HEK293 (cell line): ENCODE measurements at regions not wholly inside any gene's neighbourhood (a gene's known extent, or its start where the extent isn't known, plus 50 kb on each side); places are given as distances from the start of the nearest gene placed in this dataset.

Experiments used
- CTCF ChIA-PET: fragments of 350-600 bp; formaldehyde crosslinking; extraction: SDS; loops from one replicate; lab custom pipeline; 2021; ENCODE audit warnings: antibody characterized with exemption; lab: Yijun Ruan, JAX
- POLR2A ChIA-PET: fragments of 300-600 bp; formaldehyde crosslinking; extraction: SDS; loops from one replicate; lab custom pipeline; 2020; ENCODE audit warnings: antibody characterized with exemption, inconsistent platforms; lab: Yijun Ruan, JAX
- H3K27ac ChIP-seq: fragments of 200-500 bp; sonication (Bioruptor generic); 2 replicates; pipeline ENCODE4 v1.5.1; 2014; ENCODE audit warnings: low read depth, low read length, control low read depth, inconsistent platforms; ENCODE audit errors: extremely low read depth
- H3K36me3 ChIP-seq, 2 experiments: fragments of 200-500 bp in 1 of 2; sonication (Bioruptor generic) in 1 of 2; 1 replicate in 1 of 2; 2 replicates in 1 of 2; pipeline ENCODE4 v1.5.1; 2014 to 2017; ENCODE audit warnings: inconsistent platforms in 2 of 2, low read length in 2 of 2; ENCODE audit not compliant: control insufficient read depth in 2 of 2, insufficient read depth in 1 of 2
- H3K4me1 ChIP-seq: fragments of 200-500 bp; sonication (Bioruptor generic); 2 replicates; pipeline ENCODE4 v1.5.1; 2014; ENCODE audit warnings: mild to moderate bottlenecking, low read length, inconsistent platforms; ENCODE audit not compliant: control insufficient read depth, insufficient read depth
- H3K4me3 ChIP-seq: 2 replicates; pipeline ENCODE4 v1.5.1; 2011; ENCODE audit warnings: low read depth, mild to moderate bottlenecking, control low read depth, low read length, moderate library complexity
- H3K9me3 ChIP-seq: fragments of 200-500 bp; sonication (Bioruptor generic); 2 replicates; pipeline ENCODE4 v1.5.1; 2014; ENCODE audit warnings: low read depth, low read length, inconsistent platforms; ENCODE audit not compliant: control insufficient read depth, insufficient read depth
- BCL11B ChIP-seq: fragments of 450-650 bp; formaldehyde crosslinking; IDR thresholded peaks from 2 replicates; pipeline ENCODE4 v1.5.1; 2016; ENCODE audit warnings: low read depth, missing biosample characterization, missing genetic modification characterization
- GLIS1 ChIP-seq: fragments of 450-650 bp; formaldehyde crosslinking; IDR thresholded peaks from 2 replicates; pipeline ENCODE4 v1.5.1; 2016; ENCODE audit warnings: missing biosample characterization, missing genetic modification characterization
- MYNN ChIP-seq: fragments of 450-650 bp; formaldehyde crosslinking; IDR thresholded peaks from 2 replicates; pipeline ENCODE4 v1.5.1; 2016; ENCODE audit warnings: missing biosample characterization, missing genetic modification characterization, borderline replicate concordance
- OSR2 ChIP-seq: fragments of 450-650 bp; formaldehyde crosslinking; IDR thresholded peaks from 2 replicates; pipeline ENCODE4 v1.5.1; 2016; ENCODE audit warnings: missing biosample characterization, missing genetic modification characterization
- PRDM10 ChIP-seq: fragments of 450-650 bp; formaldehyde crosslinking; IDR thresholded peaks from 2 replicates; pipeline ENCODE4 v1.5.1; 2016; ENCODE audit warnings: missing biosample characterization, missing genetic modification characterization
- WT1 ChIP-seq: fragments of 450-650 bp; formaldehyde crosslinking; IDR thresholded peaks from 2 replicates; pipeline ENCODE4 v1.5.1; 2016; ENCODE audit warnings: missing biosample characterization, missing genetic modification characterization
- ZBTB17 ChIP-seq: fragments of 450-650 bp; formaldehyde crosslinking; IDR thresholded peaks from 2 replicates; pipeline ENCODE4 v1.5.1; 2016; ENCODE audit warnings: missing biosample characterization, missing genetic modification characterization
- ZNF112 ChIP-seq: fragments of 450-650 bp; formaldehyde crosslinking; IDR thresholded peaks from 2 replicates; pipeline ENCODE4 v1.5.0; 2017; ENCODE audit warnings: missing biosample characterization, missing genetic modification characterization
- ZNF202 ChIP-seq: fragments of 450-650 bp; formaldehyde crosslinking; IDR thresholded peaks from 2 replicates; pipeline ENCODE4 v1.5.1; 2016; ENCODE audit warnings: missing biosample characterization, missing genetic modification characterization, borderline replicate concordance
- ZNF280D ChIP-seq: fragments of 450-650 bp; formaldehyde crosslinking; IDR thresholded peaks from 2 replicates; pipeline ENCODE4 v1.5.1; 2016; ENCODE audit warnings: missing biosample characterization, missing genetic modification characterization
- ZNF335 ChIP-seq: fragments of 450-650 bp; formaldehyde crosslinking; conservative IDR thresholded peaks from 2 replicates; pipeline ENCODE4 v1.5.1; 2016; ENCODE audit warnings: missing biosample characterization, missing genetic modification characterization
- ZNF48 ChIP-seq: fragments of 450-650 bp; formaldehyde crosslinking; IDR thresholded peaks from 2 replicates; pipeline ENCODE4 v1.5.1; 2016; ENCODE audit warnings: missing biosample characterization, missing genetic modification characterization
- ZNF488 ChIP-seq: fragments of 450-650 bp; formaldehyde crosslinking; IDR thresholded peaks from 2 replicates; pipeline ENCODE4 v1.5.1; 2016; ENCODE audit warnings: missing biosample characterization, missing genetic modification characterization
- ZNF510 ChIP-seq: fragments of 450-650 bp; formaldehyde crosslinking; IDR thresholded peaks from 2 replicates; pipeline ENCODE4 v1.5.1; 2018; ENCODE audit warnings: mild to moderate bottlenecking, missing genetic modification characterization, missing biosample characterization; ENCODE audit not compliant: insufficient replicate concordance
- ZNF529 ChIP-seq: fragments of 450-650 bp; formaldehyde crosslinking; IDR thresholded peaks from 2 replicates; pipeline ENCODE4 v1.5.1; 2017; ENCODE audit warnings: missing genetic modification characterization, missing biosample characterization; ENCODE audit not compliant: insufficient replicate concordance
- ZNF561 ChIP-seq: fragments of 450-650 bp; IDR thresholded peaks from 2 replicates; pipeline ENCODE4 v1.5.1; 2018; ENCODE audit warnings: missing biosample characterization, missing genetic modification characterization, borderline replicate concordance
- ZNF571 ChIP-seq: fragments of 450-650 bp; formaldehyde crosslinking; IDR thresholded peaks from 2 replicates; pipeline ENCODE4 v1.5.0; 2017; ENCODE audit warnings: missing biosample characterization, missing genetic modification characterization
- ZNF624 ChIP-seq: fragments of 450-650 bp; formaldehyde crosslinking; IDR thresholded peaks from 2 replicates; pipeline ENCODE4 v1.5.1; 2017; ENCODE audit warnings: missing biosample characterization, missing genetic modification characterization
- ZNF692 ChIP-seq: fragments of 450-650 bp; formaldehyde crosslinking; IDR thresholded peaks from 2 replicates; pipeline ENCODE4 v1.5.1; 2016; ENCODE audit warnings: missing biosample characterization, missing genetic modification characterization
- ZNF707 ChIP-seq: fragments of 450-650 bp; formaldehyde crosslinking; IDR thresholded peaks from 2 replicates; pipeline ENCODE4 v1.5.1; 2016; ENCODE audit warnings: missing biosample characterization, missing genetic modification characterization
- ZSCAN5A ChIP-seq: fragments of 450-650 bp; formaldehyde crosslinking; IDR thresholded peaks from 2 replicates; pipeline ENCODE4 v1.5.1; 2016; ENCODE audit warnings: missing biosample characterization, missing genetic modification characterization

GRCh38 chr4:17358241-17358640, 153.6 kb downstream of the QDPR start:
- no peak for TF ChIP-seq ZNF48 (tag by site-specific recombination)
- no peak for TF ChIP-seq ZNF692 (tag by site-specific recombination)
- no peak for TF ChIP-seq ZNF202 (tag by site-specific recombination)
- TF ChIP-seq WT1 (tag by site-specific recombination) = no peak
- no peak for TF ChIP-seq ZNF488 (tag by site-specific recombination)
- no peak for TF ChIP-seq ZNF335 (tag by site-specific recombination)
- TF ChIP-seq ZSCAN5A = no peak
- no peak for TF ChIP-seq ZNF280D (tag by site-specific recombination)
- no peak for TF ChIP-seq ZNF561 (tag by site-specific recombination)
- TF ChIP-seq ZNF624 (tag by site-specific recombination) = no peak
- TF ChIP-seq BCL11B = no peak
- TF ChIP-seq, all 188 proteins: peak for 0
- no peaks in the 10 kb centered on the region for H3K4me1 ChIP-seq
- no peak overlapping the region for H3K4me3 ChIP-seq
- ChIA-PET CTCF (no interaction called here), POLR2A (no interaction called here)
- no peak overlapping the region for H3K27ac ChIP-seq
- H3K36me3 ChIP-seq = no peaks in the 10 kb centered on the region
- H3K9me3 ChIP-seq = no peaks in the 10 kb centered on the region

GRCh38 chr4:17356926-17357325, 155.0 kb downstream of the QDPR start:
- CTCF ChIA-PET = interaction anchor here (1.1 kb wide), 1 partner anchor 9 kb away, joined by 8 read pairs; no protein-coding TSS in a partner anchor
- no peaks in the 10 kb centered on the region for H3K4me1 ChIP-seq
- TF ChIP-seq ZNF571 (tag by site-specific recombination) (no peak), MYNN (no peak), ZNF510 (tag by site-specific recombination) (no peak), PRDM10 (tag by site-specific recombination) (no peak), ZBTB17 (tag by site-specific recombination) (no peak), GLIS1 (no peak), OSR2 (tag by site-specific recombination) (no peak), ZNF112 (tag by site-specific recombination) (no peak), ZNF707 (tag by site-specific recombination) (no peak), ZNF529 (tag by site-specific recombination) (no peak)
- POLR2A ChIA-PET = no interaction called here
- no peak overlapping the region for H3K27ac ChIP-seq
- no peaks in the 10 kb centered on the region for H3K9me3 ChIP-seq
- H3K36me3 ChIP-seq = no peaks in the 10 kb centered on the region
- H3K4me3 ChIP-seq = no peak overlapping the region
